ENCODE measurements at regions not wholly inside any gene's neighbourhood (a gene's known extent, or its start where the extent isn't known, plus 50 kb on each side); places are given as distances from the start of the nearest gene placed in this dataset.
A peak's percentile ranks its signal among the peaks of the same experiment; 100 is the strongest.

- no peak overlapping the region for H2BK120ac ChIP-seq (replicated peaks; ENCODE audit: low read depth, low read length)
- WGBS, 2 experiments (ENCODE audit: extremely low coverage in 1 of 2, insufficient coverage in 1 of 2, insufficient read length in 1 of 2, insufficient replicate concordance in 2 of 2, low coverage in 1 of 2, low lambda C conversion rate in 2 of 2, missing lambda C conversion rate in 1 of 2): 96% methylated on average over 4 of the region's 4 CpGs; no CpG with 5 or more reads in 1 of the 2 experiments
- H4K5ac ChIP-seq (ENCODE audit: insufficient read length, low read depth, low read length): no peak overlapping the region
- H4K91ac ChIP-seq (replicated peaks; ENCODE audit: insufficient read length, low read length): no peak overlapping the region
- no peaks in the 10 kb centered on the region for H3K4me1 ChIP-seq (replicated peaks in 1 of 4; ENCODE audit: control insufficient read depth in 3 of 4, insufficient read depth in 4 of 4, low read length in 3 of 4)
- H3K79me1 ChIP-seq (ENCODE audit: low read depth, low read length): no peaks in the 10 kb centered on the region; the same call in 1 of the 2 replicates
- FAIRE-seq (no peak), DNase-seq (ENCODE audit: low read depth in 1 of 2, low spot score in 2 of 2) (no peak)
- H3K9ac ChIP-seq (replicated peaks in 1 of 4; ENCODE audit: extremely low read depth in 1 of 4, low read depth in 3 of 4, low read length in 3 of 4): no peak overlapping the region
- H3K27ac ChIP-seq (ENCODE audit: low read depth, low read length): no peak overlapping the region
- no peak overlapping the region for H3K23ac ChIP-seq (ENCODE audit: insufficient read length)
- H3K56ac ChIP-seq (replicated peaks; ENCODE audit: insufficient read length, low read depth, low read length): peak overlapping the region; percentile 94
- H2AFZ ChIP-seq (ENCODE audit: low read length): no peak overlapping the region
- no peaks in the 10 kb centered on the region for H3K79me2 ChIP-seq (ENCODE audit: control insufficient read depth in 1 of 2, insufficient read depth in 2 of 2, low read length in 2 of 2)
- H3K4ac ChIP-seq (replicated peaks; ENCODE audit: insufficient read length, low read depth, low read length): no peak overlapping the region
- no peak overlapping the region for H2BK5ac ChIP-seq (ENCODE audit: low read depth, low read length)
- no peak overlapping the region for H2AK5ac ChIP-seq (ENCODE audit: low read depth, low read length)
- no peaks in the 10 kb centered on the region for H3K9me3 ChIP-seq (ENCODE audit: insufficient read depth in 2 of 2, low read depth in 1 of 2, low read length in 1 of 2)
- H2BK15ac ChIP-seq (ENCODE audit: low read length): no peak overlapping the region
- POLR2A ChIA-PET (ENCODE audit: partially characterized antibody): no interaction called here
- no peak overlapping the region for H3K4me2 ChIP-seq (ENCODE audit: insufficient read depth in 1 of 2, low read depth in 2 of 2, low read length in 2 of 2)
- no peak overlapping the region for H2BK20ac ChIP-seq (ENCODE audit: low read length)
- H3K18ac ChIP-seq (ENCODE audit: extremely low read depth, low read length): no peak overlapping the region
- no peak overlapping the region for H3K4me3 ChIP-seq (ENCODE audit: extremely low read depth in 1 of 4, insufficient read depth in 2 of 4, low read depth in 3 of 4, low read length in 4 of 4)
- no peak overlapping the region for H3K14ac ChIP-seq (ENCODE audit: insufficient read length)
- no peak overlapping the region for H4K8ac ChIP-seq (ENCODE audit: extremely low read depth, insufficient read depth, low read length)
- no peaks in the 10 kb centered on the region for H3K27me3 ChIP-seq (replicated peaks in 1 of 4; ENCODE audit: control insufficient read depth in 3 of 4, extremely low read depth in 1 of 4, insufficient read depth in 3 of 4, low read length in 3 of 4)
- TF ChIP-seq CBX8 (IDR thresholded peaks at IDR 0.05; ENCODE audit: borderline replicate concordance, low read depth, low read length) (no peak), EGR1 (IDR thresholded peaks at IDR 0.05; ENCODE audit: borderline replicate concordance, low read depth, low read length) (no peak), POLR2A (IDR thresholded peaks at IDR 0.05; ENCODE audit: control extremely low read depth in 1 of 2, low read depth in 2 of 2, low read length in 2 of 2) (no peak)
- H3K36me3 ChIP-seq (ENCODE audit: control insufficient read depth in 2 of 4, insufficient read depth in 4 of 4, low read length in 3 of 4): no peaks in the 10 kb centered on the region
- H4K20me1 ChIP-seq (replicated peaks in 1 of 2; ENCODE audit: control insufficient read depth in 1 of 2, insufficient read depth in 2 of 2, low read length in 2 of 2): peaks cover 0 to 13% of the 10 kb centered on the region in 2 experiments
- CTCF ChIA-PET (ENCODE audit: partially characterized antibody): no interaction called here
- H3K23me2 ChIP-seq (ENCODE audit: low read depth, low read length): peaks cover 14% of the 10 kb centered on the region; the same call in 1 of the 2 replicates
- no peak overlapping the region for H2BK12ac ChIP-seq (ENCODE audit: low read depth, low read length)
Observed at GRCh38 chr19:30120860-30121484, 178.9 kb downstream of the URI1 start.

Measured in H1 (cell line).